OCI-LY1 (cell line): ENCODE measurements at regions not wholly inside any gene's neighbourhood (a gene's known extent, or its start where the extent isn't known, plus 50 kb on each side); places are given as distances from the start of the nearest gene placed in this dataset.
A peak's percentile ranks its signal among the peaks of the same experiment; 100 is the strongest.

ENCODE experiments used
- H2AFZ ChIP-seq: fragments of 200-600 bp; sonication (generic), shearing (Covaris generic); 2 replicates; pipeline ENCODE4 v1.6.0; 2014; ENCODE audit warnings: antibody characterized with exemption, mild to moderate bottlenecking, low read length
- H3F3A ChIP-seq: fragments of 200-600 bp; sonication (generic), shearing (Covaris generic); 2 replicates; pipeline ENCODE4 v1.6.0; 2014; ENCODE audit warnings: mild to moderate bottlenecking, antibody characterized with exemption, low read length, moderate library complexity; ENCODE audit not compliant: insufficient read depth
- H3K27ac ChIP-seq: fragments of 200-600 bp; sonication (generic); 2 replicates; pipeline ENCODE4 v1.5.1; 2014; ENCODE audit warnings: low read length, mixed run types, mild to moderate bottlenecking, low read depth; ENCODE audit not compliant: poor library complexity, severe bottlenecking
- H3K27me3 ChIP-seq: fragments of 200-600 bp; sonication (generic); 2 replicates; pipeline ENCODE4 v1.6.0; 2014; ENCODE audit warnings: antibody characterized with exemption, mild to moderate bottlenecking, low read length, moderate library complexity; ENCODE audit not compliant: insufficient read depth
- H3K36me3 ChIP-seq: fragments of 200-600 bp; sonication (generic); 2 replicates; pipeline ENCODE4 v1.6.1; 2014; ENCODE audit warnings: mild to moderate bottlenecking, antibody characterized with exemption, low read length, moderate library complexity, mixed read lengths; ENCODE audit not compliant: insufficient read depth
- H3K4me1 ChIP-seq: fragments of 200-600 bp; sonication (generic); 2 replicates; pipeline ENCODE4 v1.5.1; 2014; ENCODE audit warnings: mild to moderate bottlenecking, low read length, moderate library complexity; ENCODE audit not compliant: insufficient read depth, severe bottlenecking
- H3K4me2 ChIP-seq: fragments of 200-600 bp; sonication (generic), shearing (Covaris generic); 2 replicates; pipeline ENCODE4 v1.6.1; 2014; ENCODE audit warnings: low read length
- H3K4me3 ChIP-seq: fragments of 200-600 bp; sonication (generic); 2 replicates; pipeline ENCODE4 v1.5.1; 2014; ENCODE audit warnings: low read length, low read depth, mild to moderate bottlenecking, mixed read lengths; ENCODE audit not compliant: poor library complexity, severe bottlenecking
- H3K79me2 ChIP-seq: fragments of 200-600 bp; shearing (Covaris generic); 2 replicates; pipeline ENCODE4 v1.6.1; 2016; ENCODE audit warnings: mixed run types, low read length, mixed read lengths; ENCODE audit not compliant: insufficient read depth
- H3K9ac ChIP-seq: fragments of 200-600 bp; sonication (generic), shearing (Covaris generic); 2 replicates; pipeline ENCODE4 v1.6.1; 2014; ENCODE audit warnings: mild to moderate bottlenecking, low read length, mixed read lengths
- H3K9me2 ChIP-seq: fragments of 200-600 bp; sonication (generic), shearing (Covaris generic); 2 replicates; pipeline ENCODE4 v1.6.1; 2014; ENCODE audit warnings: low read depth, mild to moderate bottlenecking, low read length, mixed read lengths
- H3K9me3 ChIP-seq: fragments of 200-600 bp; shearing (Covaris generic); 2 replicates; pipeline ENCODE4 v1.6.1; 2014; ENCODE audit warnings: low read length, mixed read lengths
- H4K20me1 ChIP-seq: fragments of 200-600 bp; sonication (generic), shearing (Covaris generic); 2 replicates; pipeline ENCODE4 v1.6.0; 2016; ENCODE audit warnings: mild to moderate bottlenecking, low read length; ENCODE audit not compliant: insufficient read depth
- EZH2 ChIP-seq: fragments of 200-600 bp; sonication (generic), shearing (Covaris generic); IDR thresholded peaks from 2 replicates; pipeline ENCODE4 v1.8.0; 2017; ENCODE audit warnings: borderline replicate concordance, mixed run types, mild to moderate bottlenecking, antibody characterized with exemption, low read length, moderate library complexity, mixed read lengths
- TF ChIP-seq, protein P1 (sequence below): fragments of 200-600 bp; sonication (generic), shearing (Covaris generic); IDR thresholded peaks from 2 replicates; pipeline ENCODE4 v1.5.1; 2017; ENCODE audit warnings: mild to moderate bottlenecking, antibody characterized with exemption, low read length, moderate library complexity, mixed read lengths

DNA sequence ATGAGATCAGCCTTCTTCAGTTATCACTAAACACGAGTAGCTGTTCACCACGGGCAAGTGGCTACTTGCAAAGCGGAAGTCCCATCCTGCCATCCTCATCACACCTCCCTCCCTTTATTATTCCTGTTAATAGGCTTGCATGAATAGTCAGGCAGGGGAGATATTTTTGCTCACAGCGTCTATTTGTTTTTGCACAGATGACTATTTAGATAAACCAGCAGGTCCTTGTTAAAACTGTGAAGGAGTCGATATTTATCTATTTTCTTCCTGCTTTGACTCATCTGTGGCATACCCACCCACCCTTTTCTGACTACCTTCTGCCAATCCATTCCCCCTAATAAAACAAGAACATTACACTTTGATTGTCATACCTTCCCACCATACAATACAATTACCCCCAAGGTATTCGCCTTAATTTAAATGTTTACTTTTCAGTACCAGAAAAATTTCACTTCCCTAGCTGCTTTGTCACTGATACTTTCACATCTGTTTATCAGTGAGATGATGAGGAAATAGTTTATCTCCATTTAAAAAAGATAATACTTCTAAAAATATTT is 96.6 kb upstream of the BANK1 start:
- H4K20me1 ChIP-seq, result no peaks in the 10 kb centered on the region
- H2AFZ ChIP-seq, result peak overlapping the region; percentile 86
- H3K9me2 ChIP-seq, result no peaks in the 10 kb centered on the region
- H3K36me3 ChIP-seq, result no peaks in the 10 kb centered on the region
- no peaks in the 10 kb centered on the region for H3K79me2 ChIP-seq
- H3K4me1 ChIP-seq, result peaks cover 59% of the 10 kb centered on the region
- TF ChIP-seq EZH2, result no peak
- TF ChIP-seq, protein P1, sequence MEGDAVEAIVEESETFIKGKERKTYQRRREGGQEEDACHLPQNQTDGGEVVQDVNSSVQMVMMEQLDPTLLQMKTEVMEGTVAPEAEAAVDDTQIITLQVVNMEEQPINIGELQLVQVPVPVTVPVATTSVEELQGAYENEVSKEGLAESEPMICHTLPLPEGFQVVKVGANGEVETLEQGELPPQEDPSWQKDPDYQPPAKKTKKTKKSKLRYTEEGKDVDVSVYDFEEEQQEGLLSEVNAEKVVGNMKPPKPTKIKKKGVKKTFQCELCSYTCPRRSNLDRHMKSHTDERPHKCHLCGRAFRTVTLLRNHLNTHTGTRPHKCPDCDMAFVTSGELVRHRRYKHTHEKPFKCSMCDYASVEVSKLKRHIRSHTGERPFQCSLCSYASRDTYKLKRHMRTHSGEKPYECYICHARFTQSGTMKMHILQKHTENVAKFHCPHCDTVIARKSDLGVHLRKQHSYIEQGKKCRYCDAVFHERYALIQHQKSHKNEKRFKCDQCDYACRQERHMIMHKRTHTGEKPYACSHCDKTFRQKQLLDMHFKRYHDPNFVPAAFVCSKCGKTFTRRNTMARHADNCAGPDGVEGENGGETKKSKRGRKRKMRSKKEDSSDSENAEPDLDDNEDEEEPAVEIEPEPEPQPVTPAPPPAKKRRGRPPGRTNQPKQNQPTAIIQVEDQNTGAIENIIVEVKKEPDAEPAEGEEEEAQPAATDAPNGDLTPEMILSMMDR, result no peak
- H3F3A ChIP-seq, result no peaks in the 10 kb centered on the region
- H3K4me3 ChIP-seq, result no peak overlapping the region
- 0 out of 2 replicates have a peak overlapping the region, but pooled peaks have one; percentile 15 for H3K9ac ChIP-seq
- H3K4me2 ChIP-seq, result peak overlapping the region; percentile 44
- peak overlapping the region; percentile 89 for H3K27ac ChIP-seq
- no peaks in the 10 kb centered on the region for H3K27me3 ChIP-seq
- H3K9me3 ChIP-seq, result no peaks in the 10 kb centered on the region

DNA sequence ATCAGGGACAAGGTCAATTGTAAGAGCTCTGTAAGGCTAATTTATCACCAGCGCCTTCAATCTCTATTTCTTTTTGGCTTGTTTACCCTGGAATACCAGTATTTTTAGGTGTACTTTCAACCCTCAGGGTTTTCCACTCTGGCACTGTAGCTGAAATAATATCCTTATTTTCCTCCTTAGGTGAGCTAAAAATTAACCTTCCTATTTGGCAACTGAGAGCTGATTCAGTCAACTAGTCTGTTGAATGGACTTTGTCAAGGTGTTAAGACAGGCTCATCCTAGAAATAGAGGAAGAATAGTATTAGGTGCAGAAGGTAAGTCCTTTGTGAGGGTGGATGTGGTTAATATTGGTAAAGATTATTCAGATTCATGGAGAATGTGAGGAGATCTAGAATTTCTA is 101.3 kb upstream of the BANK1 start:
- TF ChIP-seq, protein P1, result no peak
- TF ChIP-seq EZH2, result no peak
- H2AFZ ChIP-seq, result no peak overlapping the region
- H3K9me2 ChIP-seq, result no peaks in the 10 kb centered on the region
- no peaks in the 10 kb centered on the region for H3K9me3 ChIP-seq
- H3K36me3 ChIP-seq, result no peaks in the 10 kb centered on the region
- H3K27me3 ChIP-seq, result no peaks in the 10 kb centered on the region
- H3K27ac ChIP-seq, result no peak overlapping the region
- peaks cover 12% of the 10 kb centered on the region for H3K4me1 ChIP-seq
- H3K4me3 ChIP-seq, result no peak overlapping the region
- H3K79me2 ChIP-seq, result no peaks in the 10 kb centered on the region
- H4K20me1 ChIP-seq, result no peaks in the 10 kb centered on the region
- H3K4me2 ChIP-seq, result no peak overlapping the region
- H3K9ac ChIP-seq, result no peak overlapping the region
- H3F3A ChIP-seq, result no peaks in the 10 kb centered on the region

DNA sequence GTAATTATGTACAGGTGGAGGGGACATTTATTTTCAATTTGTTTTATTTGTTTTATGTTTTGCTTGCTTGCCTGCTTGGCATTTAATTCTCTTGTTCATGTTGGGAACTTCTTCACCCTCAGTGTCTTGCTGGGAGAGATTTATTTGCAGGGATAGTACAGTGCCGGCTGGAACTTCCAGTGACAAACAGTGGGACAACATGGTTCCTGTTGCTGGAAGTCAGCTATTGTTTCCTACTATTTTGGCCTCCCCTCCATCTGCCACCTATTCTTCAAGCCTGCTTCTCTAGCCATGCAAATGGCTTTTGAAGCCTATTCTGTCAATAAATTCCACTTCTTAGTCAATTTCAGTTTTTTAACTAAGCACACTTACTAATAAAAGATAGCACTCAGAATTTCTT is 105.4 kb upstream of the BANK1 start:
- Histone ChIP-seq H3K4me2 (no peak overlapping the region), H3K9ac (no peak overlapping the region), H3K27me3 (no peaks in the 10 kb centered on the region), H3F3A (no peaks in the 10 kb centered on the region), H3K36me3 (no peaks in the 10 kb centered on the region), H3K79me2 (no peaks in the 10 kb centered on the region), H3K9me2 (no peaks in the 10 kb centered on the region), H3K4me3 (no peak overlapping the region), H2AFZ (no peak overlapping the region), H4K20me1 (no peaks in the 10 kb centered on the region), H3K9me3 (no peaks in the 10 kb centered on the region), H3K27ac (no peak overlapping the region), H3K4me1 (no peaks in the 10 kb centered on the region)
- no peak for TF ChIP-seq EZH2
- TF ChIP-seq, protein P1, result no peak
